Mesenchymal stem cell (in vitro differentiated cells and primary cell): ENCODE measurements at regions not wholly inside any gene's neighbourhood (a gene's known extent, or its start where the extent isn't known, plus 50 kb on each side); places are given as distances from the start of the nearest gene placed in this dataset.
A peak's percentile ranks its signal among the peaks of the same experiment; 100 is the strongest.

Source experiments
- DNase-seq: peaks from one replicate; pipeline ENCODE4 v3.0.0-alpha.2; 2013
- H2AFZ ChIP-seq: one replicate; pipeline ENCODE4 v1.6.1; 2013; ENCODE audit warnings: low read depth, mild to moderate bottlenecking, control low read depth, inconsistent platforms, low read length, moderate library complexity
- H2AK5ac ChIP-seq: 2 replicates; pipeline ENCODE4 v1.6.1; 2013; ENCODE audit warnings: low read length, moderate library complexity, mild to moderate bottlenecking, inconsistent platforms; ENCODE audit not compliant: severe bottlenecking
- H2BK120ac ChIP-seq: one replicate; pipeline ENCODE4 v1.6.1; 2013; ENCODE audit warnings: low read depth, mild to moderate bottlenecking, inconsistent platforms, low read length, moderate library complexity
- H2BK12ac ChIP-seq, 2 experiments: one replicate each; pipeline ENCODE4 v1.6.1; 2013; ENCODE audit warnings: inconsistent platforms in 2 of 2, low read length in 2 of 2, mild to moderate bottlenecking in 2 of 2, moderate library complexity in 2 of 2, control low read depth in 1 of 2
- H2BK15ac ChIP-seq: one replicate; pipeline ENCODE4 v1.6.1; 2013; ENCODE audit warnings: mild to moderate bottlenecking, low read depth, inconsistent platforms; ENCODE audit not compliant: poor library complexity, severe bottlenecking
- H2BK5ac ChIP-seq: 2 replicates; pipeline ENCODE4 v1.6.1; 2013; ENCODE audit warnings: low read depth, mild to moderate bottlenecking, low read length, control low read depth, inconsistent platforms; ENCODE audit not compliant: poor library complexity, severe bottlenecking
- H3K14ac ChIP-seq, 2 experiments: one replicate each; pipeline ENCODE4 v1.6.1; 2013; ENCODE audit warnings: inconsistent platforms in 2 of 2, low read length in 2 of 2, control low read depth in 1 of 2, mild to moderate bottlenecking in 1 of 2, moderate library complexity in 1 of 2
- H3K18ac ChIP-seq, 2 experiments: one replicate each; pipeline ENCODE4 v1.6.1; 2013; ENCODE audit warnings: inconsistent platforms in 2 of 2, low read length in 2 of 2, control low read depth in 1 of 2, low read depth in 1 of 2, mild to moderate bottlenecking in 1 of 2
- H3K23ac ChIP-seq, 2 experiments: one replicate each; pipeline ENCODE4 v1.6.1; 2013; ENCODE audit warnings: inconsistent platforms in 2 of 2, low read length in 2 of 2, mild to moderate bottlenecking in 2 of 2, moderate library complexity in 2 of 2, control low read depth in 1 of 2
- H3K27ac ChIP-seq: 2 replicates; pipeline ENCODE4 v1.5.1; 2013; ENCODE audit warnings: mild to moderate bottlenecking, moderate library complexity, low read length, control low read depth, inconsistent platforms; ENCODE audit not compliant: poor library complexity, severe bottlenecking
- H3K27me3 ChIP-seq, 2 experiments: 2 replicates each; pipeline versions ENCODE4 v1.6.1 to v1.7.0; 2013; ENCODE audit warnings: low read length in 2 of 2, mild to moderate bottlenecking in 2 of 2, moderate library complexity in 2 of 2, control low read depth in 1 of 2, inconsistent platforms in 1 of 2; ENCODE audit not compliant: control insufficient read depth in 1 of 2, insufficient read depth in 1 of 2
- H3K36me3 ChIP-seq, 2 experiments: 2 replicates each; pipeline versions ENCODE4 v1.6.1 to v1.7.0; 2013; ENCODE audit warnings: low read length in 2 of 2, control low read depth in 1 of 2, inconsistent platforms in 1 of 2, low read depth in 1 of 2, mild to moderate bottlenecking in 1 of 2; ENCODE audit not compliant: insufficient read depth in 2 of 2, control insufficient read depth in 1 of 2
- H3K4ac ChIP-seq, 2 experiments: one replicate each; pipeline ENCODE4 v1.6.1; 2013; ENCODE audit warnings: inconsistent platforms in 2 of 2, low read length in 2 of 2, mild to moderate bottlenecking in 2 of 2, moderate library complexity in 2 of 2, control low read depth in 1 of 2, low read depth in 1 of 2
- H3K4me1 ChIP-seq: 2 replicates; pipeline ENCODE4 v1.6.1; 2013; ENCODE audit warnings: low read depth, low read length, control low read depth; ENCODE audit not compliant: control insufficient read depth, insufficient read depth
- H3K4me2 ChIP-seq: 2 replicates; pipeline ENCODE4 v1.6.1; 2013; ENCODE audit warnings: low read length, mild to moderate bottlenecking, inconsistent platforms; ENCODE audit not compliant: poor library complexity, severe bottlenecking
- H3K4me3 ChIP-seq, 2 experiments: 2 replicates each; pipeline versions ENCODE4 v1.5.1 to v1.7.0; 2013; ENCODE audit warnings: low read length in 2 of 2, mild to moderate bottlenecking in 2 of 2, control low read depth in 1 of 2, low read depth in 1 of 2; ENCODE audit not compliant: insufficient read depth in 1 of 2
- H3K79me1 ChIP-seq: replicated peaks from 2 replicates; pipeline ENCODE4 v1.6.1; 2013; ENCODE audit warnings: mild to moderate bottlenecking, control low read depth, low read length, inconsistent platforms; ENCODE audit not compliant: poor library complexity, severe bottlenecking
- H3K9ac ChIP-seq: 2 replicates; pipeline ENCODE4 v1.7.0; 2013; ENCODE audit warnings: mild to moderate bottlenecking, low read length, moderate library complexity
- H3K9me3 ChIP-seq: 2 replicates; pipeline ENCODE4 v1.7.0; 2013; ENCODE audit warnings: mild to moderate bottlenecking, low read length; ENCODE audit not compliant: control insufficient read depth
- H4K8ac ChIP-seq: one replicate; pipeline ENCODE4 v1.6.1; 2013; ENCODE audit warnings: inconsistent platforms, mild to moderate bottlenecking, low read length, moderate library complexity
- H4K91ac ChIP-seq: one replicate; pipeline ENCODE4 v1.6.1; 2013; ENCODE audit warnings: mild to moderate bottlenecking, low read length, inconsistent platforms
- WGBS: methylation state at CpG from one replicate; pipeline ENCODE4 v1.1.7; 2013; ENCODE audit warnings: mixed read lengths; 5-methylcytosine and 5-hydroxymethylcytosine counted together

- H3K4me3 ChIP-seq = no peak overlapping the region
- H2BK120ac ChIP-seq = no peak overlapping the region
- H3K23ac ChIP-seq = no peak overlapping the region
- no peaks in the 10 kb centered on the region for H3K27me3 ChIP-seq
- no peak for DNase-seq
- no peak overlapping the region for H3K9ac ChIP-seq
- H3K9me3 ChIP-seq = no peaks in the 10 kb centered on the region
- H3K4me2 ChIP-seq = no peak overlapping the region
- H2AFZ ChIP-seq = no peak overlapping the region
- no peak overlapping the region for H4K8ac ChIP-seq
- H2BK12ac ChIP-seq = no peak overlapping the region
- no peak overlapping the region for H2BK5ac ChIP-seq
- no peak overlapping the region for H3K14ac ChIP-seq
- H3K79me1 ChIP-seq = no peaks in the 10 kb centered on the region
- no peak overlapping the region for H3K18ac ChIP-seq
- 95% methylated on average over 3 of the region's 3 CpGs for WGBS
- H3K27ac ChIP-seq = no peak overlapping the region
- H3K4me1 ChIP-seq = peaks cover 25% of the 10 kb centered on the region
- H2BK15ac ChIP-seq = no peak overlapping the region
- peak overlapping the region; percentile 17 for H2AK5ac ChIP-seq
- peak overlapping the region; percentile 43 for H4K91ac ChIP-seq
- no peaks in the 10 kb centered on the region for H3K36me3 ChIP-seq
- H3K4ac ChIP-seq = no peak overlapping the region
These were observed 170.9 kb downstream of the ABHD5 start for GRCh38 chr3:43861635-43862034.

GRCh38 chr3:43862470-43862869, 171.7 kb downstream of the ABHD5 start:
- Histone ChIP-seq H3K27ac (no peak overlapping the region), H3K18ac (no peak overlapping the region), H3K4me3 (no peak overlapping the region), H3K4me1 (peaks cover 31% of the 10 kb centered on the region), H2AK5ac (no peak overlapping the region), H3K4ac (no peak overlapping the region), H2BK15ac (no peak overlapping the region), H3K14ac (no peak overlapping the region), H3K9ac (no peak overlapping the region), H3K4me2 (no peak overlapping the region), H4K8ac (no peak overlapping the region), H3K9me3 (no peaks in the 10 kb centered on the region), H2BK120ac (no peak overlapping the region), H3K36me3 (no peaks in the 10 kb centered on the region), H2BK12ac (no peak overlapping the region), H2AFZ (no peak overlapping the region), H4K91ac (no peak overlapping the region), H3K27me3 (no peaks in the 10 kb centered on the region), H3K79me1 (no peaks in the 10 kb centered on the region), H3K23ac (no peak overlapping the region), H2BK5ac (no peak overlapping the region)
- 81% methylated on average over 4 of the region's 4 CpGs for WGBS
- DNase-seq = no peak

GRCh38 chr3:43862992-43863805, 172.5 kb downstream of the ABHD5 start:
- peak overlapping the region; percentile 3 for H2AK5ac ChIP-seq
- H4K8ac ChIP-seq = no peak overlapping the region
- H3K4ac ChIP-seq = no peak overlapping the region
- H3K27ac ChIP-seq = no peak overlapping the region
- H3K14ac ChIP-seq = no peak overlapping the region
- no peak for DNase-seq
- H3K36me3 ChIP-seq = no peaks in the 10 kb centered on the region
- no peak overlapping the region for H3K4me3 ChIP-seq
- H3K9me3 ChIP-seq = no peaks in the 10 kb centered on the region
- no peak overlapping the region for H2BK12ac ChIP-seq
- H2BK5ac ChIP-seq = no peak overlapping the region
- no peak overlapping the region for H3K4me2 ChIP-seq
- H2BK15ac ChIP-seq = no peak overlapping the region
- no peaks in the 10 kb centered on the region for H3K79me1 ChIP-seq
- H3K18ac ChIP-seq = no peak overlapping the region
- H3K27me3 ChIP-seq = no peaks in the 10 kb centered on the region
- no peak overlapping the region for H3K23ac ChIP-seq
- peaks cover 28% of the 10 kb centered on the region for H3K4me1 ChIP-seq
- no peak overlapping the region for H4K91ac ChIP-seq
- no peak overlapping the region for H2AFZ ChIP-seq
- 90% methylated on average over 8 of the region's 8 CpGs for WGBS
- H3K9ac ChIP-seq = no peak overlapping the region
- H2BK120ac ChIP-seq = no peak overlapping the region

- WGBS = 85% methylated on average over 6 of the region's 6 CpGs
- no peak overlapping the region for H3K4me3 ChIP-seq
These were observed 173.5 kb downstream of the ABHD5 start for GRCh38 chr3:43863966-43864933.

More at GRCh38 chr3:43863966-43864933, 173.5 kb downstream of the ABHD5 start:
- Histone ChIP-seq H3K27ac (no peak overlapping the region), H3K4me2 (no peak overlapping the region), H3K79me1 (no peaks in the 10 kb centered on the region), H2BK5ac (no peak overlapping the region), H2AK5ac (peak overlapping the region; percentile 30), H3K18ac (no peak overlapping the region), H3K4ac (no peak overlapping the region), H3K23ac (no peak overlapping the region), H2BK12ac (no peak overlapping the region), H2BK120ac (no peak overlapping the region), H3K9ac (no peak overlapping the region), H3K14ac (no peak overlapping the region), H2BK15ac (no peak overlapping the region), H3K36me3 (no peaks in the 10 kb centered on the region), H3K27me3 (no peaks in the 10 kb centered on the region), H4K91ac (no peak overlapping the region), H3K4me1 (peaks cover 27% of the 10 kb centered on the region), H4K8ac (no peak overlapping the region), H2AFZ (no peak overlapping the region), H3K9me3 (no peaks in the 10 kb centered on the region)
- DNase-seq = no peak
